PC-9 (cell line): ENCODE measurements at regions not wholly inside any gene's neighbourhood (a gene's known extent, or its start where the extent isn't known, plus 50 kb on each side); places are given as distances from the start of the nearest gene placed in this dataset.

ENCODE experiments used
- CTCF ChIP-seq: fragments of 200-600 bp; sonication (generic); conservative IDR thresholded peaks from 2 replicates; pipeline ENCODE4 v1.6.1; 2017; ENCODE audit warnings: mixed run types, antibody characterized with exemption, mild to moderate bottlenecking, moderate library complexity
- EZH2 ChIP-seq: fragments of 200-600 bp; sonication (generic); IDR thresholded peaks from 2 replicates; pipeline ENCODE4 v1.8.0; 2017; ENCODE audit warnings: antibody characterized with exemption, low read depth

DNA sequence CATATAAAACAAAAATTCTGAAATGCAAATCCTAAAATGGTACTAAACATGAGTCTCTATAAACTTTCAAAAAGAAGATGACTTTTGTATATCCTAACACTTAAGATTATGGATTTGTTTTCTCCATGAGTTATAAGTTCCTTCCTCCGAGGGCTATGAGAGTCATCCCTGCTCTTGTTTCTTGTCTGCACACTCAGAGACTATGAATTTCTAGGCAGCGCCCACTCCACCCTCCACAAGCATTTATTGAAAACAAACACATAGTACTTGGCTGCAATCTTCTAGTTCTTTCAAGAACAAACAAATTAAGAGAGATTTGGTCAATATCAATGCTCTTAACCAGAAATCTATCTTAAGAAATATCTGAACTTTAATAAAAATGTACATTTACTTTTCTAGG lies 211.7 kb downstream of the DKK1 start:
- no peak for TF ChIP-seq CTCF
- TF ChIP-seq EZH2, result no peak
